ENCODE measurements at regions not wholly inside any gene's neighbourhood (a gene's known extent, or its start where the extent isn't known, plus 50 kb on each side); places are given as distances from the start of the nearest gene placed in this dataset.

- intact Hi-C loops (cut with micrococcal nuclease; ENCODE audit: unreplicated experiment), result no loop called here
- no peaks in the 10 kb centered on the region for H3K79me2 ChIP-seq (ENCODE audit: insufficient read depth, low read depth, low read length)
- no TSS peak for BruUV-seq (replicated peaks)
Observed at GRCh38 chr4:62285026-62285425, 1084.9 kb downstream of the ADGRL3 start.

GRCh38 chr4:62279689-62280088 lies 1079.6 kb downstream of the ADGRL3 start:
- TF ChIP-seq EZH2phosphoT487 (IDR thresholded peaks at IDR 0.05; ENCODE audit: borderline replicate concordance, low read depth, low read length) (no peak), CTCF (conservative IDR thresholded peaks at IDR 0.05; ENCODE audit: low read length) (no peak)
- intact Hi-C loops (cut with micrococcal nuclease; ENCODE audit: unreplicated experiment), result no loop called here
- Histone ChIP-seq H3K4me1 (ENCODE audit: insufficient read depth, low read length, poor library complexity, severe bottlenecking) (no peaks in the 10 kb centered on the region), H2AFZ (ENCODE audit: low read length) (no peak overlapping the region), H4K20me1 (ENCODE audit: insufficient read depth, low read length) (no peaks in the 10 kb centered on the region), H3K4me2 (ENCODE audit: low read length) (no peak overlapping the region), H3K4me3 (ENCODE audit: low read depth, low read length, poor library complexity, severe bottlenecking) (no peak overlapping the region), H3K36me3 (ENCODE audit: insufficient read depth, low read length) (no peaks in the 10 kb centered on the region), H3K9me3 (ENCODE audit: low read length) (no peaks in the 10 kb centered on the region), H3K27ac (ENCODE audit: low read depth, low read length, poor library complexity, severe bottlenecking) (no peak overlapping the region), H3K9me2 (ENCODE audit: insufficient read depth, low read length) (no peaks in the 10 kb centered on the region), H3K79me2 (ENCODE audit: insufficient read depth, low read depth, low read length) (no peaks in the 10 kb centered on the region)
- ChIA-PET POLR2A (interaction anchor here (0.9 kb wide), 1 partner anchor 202 kb away, joined by 3 read pairs; no protein-coding TSS in a partner anchor), CTCF (ENCODE audit: unreplicated experiment) (no interaction called here)
- no peak for DNase-seq (ENCODE audit: low spot score)
- BruUV-seq (replicated peaks), result no TSS peak

More at GRCh38 chr4:62285026-62285425, 1084.9 kb downstream of the ADGRL3 start:
- no peak for DNase-seq (ENCODE audit: low spot score)
- TF ChIP-seq EZH2phosphoT487 (IDR thresholded peaks at IDR 0.05; ENCODE audit: borderline replicate concordance, low read depth, low read length) (no peak), CTCF (conservative IDR thresholded peaks at IDR 0.05; ENCODE audit: low read length) (no peak)
- H3K4me2 ChIP-seq (ENCODE audit: low read length), result no peak overlapping the region
- no peaks in the 10 kb centered on the region for H3K4me1 ChIP-seq (ENCODE audit: insufficient read depth, low read length, poor library complexity, severe bottlenecking)
- no peak overlapping the region for H3K27ac ChIP-seq (ENCODE audit: low read depth, low read length, poor library complexity, severe bottlenecking)
- H3K36me3 ChIP-seq (ENCODE audit: insufficient read depth, low read length), result no peaks in the 10 kb centered on the region
- no peak overlapping the region for H3K4me3 ChIP-seq (ENCODE audit: low read depth, low read length, poor library complexity, severe bottlenecking)
- no peaks in the 10 kb centered on the region for H3K9me2 ChIP-seq (ENCODE audit: insufficient read depth, low read length)
- CTCF ChIA-PET (ENCODE audit: unreplicated experiment), result interaction anchor here (0.5 kb wide), 1 partner anchor 51 kb away, joined by 7 read pairs; no protein-coding TSS in a partner anchor
- H4K20me1 ChIP-seq (ENCODE audit: insufficient read depth, low read length), result no peaks in the 10 kb centered on the region
- POLR2A ChIA-PET, result interaction anchor here (0.6 to 0.9 kb wide), 2 partner anchors 9 to 388 kb away, joined by 3 read pairs; no protein-coding TSS in a partner anchor
- no peak overlapping the region for H2AFZ ChIP-seq (ENCODE audit: low read length)
- H3K9me3 ChIP-seq (ENCODE audit: low read length), result no peaks in the 10 kb centered on the region

GRCh38 chr4:62275470-62275869 lies 1075.3 kb downstream of the ADGRL3 start:
- TF ChIP-seq EZH2phosphoT487 (IDR thresholded peaks at IDR 0.05; ENCODE audit: borderline replicate concordance, low read depth, low read length) (no peak), CTCF (conservative IDR thresholded peaks at IDR 0.05; ENCODE audit: low read length) (no peak)
- Histone ChIP-seq H3K4me2 (ENCODE audit: low read length) (no peak overlapping the region), H3K36me3 (ENCODE audit: insufficient read depth, low read length) (no peaks in the 10 kb centered on the region), H3K9me3 (ENCODE audit: low read length) (no peaks in the 10 kb centered on the region), H3K4me3 (ENCODE audit: low read depth, low read length, poor library complexity, severe bottlenecking) (no peak overlapping the region), H3K9me2 (ENCODE audit: insufficient read depth, low read length) (no peaks in the 10 kb centered on the region), H4K20me1 (ENCODE audit: insufficient read depth, low read length) (no peaks in the 10 kb centered on the region), H3K27ac (ENCODE audit: low read depth, low read length, poor library complexity, severe bottlenecking) (no peak overlapping the region), H3K79me2 (ENCODE audit: insufficient read depth, low read depth, low read length) (no peaks in the 10 kb centered on the region), H2AFZ (ENCODE audit: low read length) (no peak overlapping the region), H3K4me1 (ENCODE audit: insufficient read depth, low read length, poor library complexity, severe bottlenecking) (no peaks in the 10 kb centered on the region)
- intact Hi-C loops (cut with micrococcal nuclease; ENCODE audit: unreplicated experiment), result no loop called here
- no TSS peak for BruUV-seq (replicated peaks)
- POLR2A ChIA-PET, result interaction anchor here (0.8 kb wide), 1 partner anchor 10 kb away, joined by 3 read pairs; no protein-coding TSS in a partner anchor
- CTCF ChIA-PET (ENCODE audit: unreplicated experiment), result no interaction called here
- DNase-seq (ENCODE audit: low spot score), result no peak

All from OCI-LY7 (cell line).